GM23248 (cell line): ENCODE measurements at regions not wholly inside any gene's neighbourhood (a gene's known extent, or its start where the extent isn't known, plus 50 kb on each side); places are given as distances from the start of the nearest gene placed in this dataset. TPM values are rescaled to one million over a fixed set of nuclear protein-coding genes. Genes with fewer than 3 reads are reported as not detected.

Experiments
- DNase-seq: peaks from one replicate; pipeline ENCODE4 v3.0.0-alpha.2; 2015
- H2AFZ ChIP-seq: fragments of 200-600 bp; sonication (generic); 2 replicates; pipeline ENCODE4 v1.6.1; 2016; ENCODE audit warnings: antibody characterized with exemption
- H3F3A ChIP-seq: fragments of 200-600 bp; sonication (generic); 2 replicates; pipeline ENCODE4 v1.6.1; 2016; ENCODE audit warnings: mild to moderate bottlenecking, antibody characterized with exemption, mixed run types; ENCODE audit not compliant: insufficient read depth
- H3K27ac ChIP-seq: fragments of 200-600 bp; sonication (generic); 2 replicates; pipeline ENCODE4 v1.5.1; 2016; ENCODE audit warnings: mild to moderate bottlenecking
- H3K27me3 ChIP-seq: fragments of 200-600 bp; sonication (generic); replicated peaks from 2 replicates; pipeline ENCODE4 v1.6.1; 2016; ENCODE audit warnings: mild to moderate bottlenecking; ENCODE audit not compliant: insufficient read depth
- H3K36me3 ChIP-seq: fragments of 200-600 bp; sonication (generic); 2 replicates; pipeline ENCODE4 v1.6.1; 2016; ENCODE audit warnings: low read depth, mild to moderate bottlenecking
- H3K4me1 ChIP-seq: fragments of 200-600 bp; sonication (generic); 2 replicates; pipeline ENCODE4 v1.6.1; 2016; ENCODE audit warnings: mild to moderate bottlenecking; ENCODE audit not compliant: insufficient read depth
- H3K4me2 ChIP-seq: fragments of 200-600 bp; sonication (generic); one replicate; pipeline ENCODE4 v1.6.1; 2016; ENCODE audit warnings: mild to moderate bottlenecking; ENCODE audit not compliant: unreplicated experiment
- H3K4me3 ChIP-seq: fragments of 200-600 bp; sonication (generic); 2 replicates; pipeline ENCODE4 v1.5.1; 2016; ENCODE audit warnings: mild to moderate bottlenecking
- H3K79me2 ChIP-seq: fragments of 200-600 bp; sonication (generic); 2 replicates; pipeline ENCODE4 v1.6.1; 2016; ENCODE audit warnings: mild to moderate bottlenecking; ENCODE audit not compliant: insufficient read depth
- H3K9ac ChIP-seq: fragments of 200-600 bp; sonication (generic); 2 replicates; pipeline ENCODE4 v1.6.1; 2016; ENCODE audit warnings: mild to moderate bottlenecking
- H3K9me2 ChIP-seq: fragments of 200-600 bp; sonication (generic); 2 replicates; pipeline ENCODE4 v1.6.1; 2016; ENCODE audit warnings: mixed run types, mild to moderate bottlenecking, moderate library complexity; ENCODE audit not compliant: insufficient read depth
- H3K9me3 ChIP-seq: fragments of 200-600 bp; sonication (generic); one replicate; pipeline ENCODE4 v1.6.1; 2017; ENCODE audit warnings: low read depth
- H4K20me1 ChIP-seq: fragments of 200-600 bp; sonication (generic); 2 replicates; pipeline ENCODE4 v1.6.0; 2016; ENCODE audit not compliant: insufficient read depth
- EZH2 ChIP-seq: fragments of 200-600 bp; sonication (generic); IDR thresholded peaks from 2 replicates; pipeline ENCODE4 v1.6.1; 2018; ENCODE audit warnings: antibody characterized with exemption, mild to moderate bottlenecking; ENCODE audit not compliant: insufficient read depth, poor library complexity, severe bottlenecking
- EZH2phosphoT487 ChIP-seq: fragments of 200-600 bp; sonication (generic); IDR thresholded peaks from 2 replicates; pipeline ENCODE4 v1.6.1; 2018; ENCODE audit warnings: antibody characterized with exemption, moderate library complexity, mild to moderate bottlenecking, low read depth; ENCODE audit not compliant: insufficient read depth
- WGBS, 2 experiments: methylation state at CpG; one replicate each; pipeline ENCODE4 v1.1.6; 2015 to 2017; ENCODE audit warnings: low lambda C conversion rate in 2 of 2, low coverage in 1 of 2; ENCODE audit errors: missing lambda C conversion rate in 2 of 2; 5-methylcytosine and 5-hydroxymethylcytosine counted together
- in situ Hi-C: fragments of 300-500 bp; cut with MboI; formaldehyde crosslinking; loops from 2 replicates; pipeline ENCODE4 v1.15.0; 2020
- small RNA-seq: library from RNA; depleted of rRNA; stranded (forward); fragments of <200 nt; gene quantifications from one replicate; pipeline ENCODE3, GENCODE V24; 2014; ENCODE audit warnings: low read depth, low replicate concordance

DNA sequence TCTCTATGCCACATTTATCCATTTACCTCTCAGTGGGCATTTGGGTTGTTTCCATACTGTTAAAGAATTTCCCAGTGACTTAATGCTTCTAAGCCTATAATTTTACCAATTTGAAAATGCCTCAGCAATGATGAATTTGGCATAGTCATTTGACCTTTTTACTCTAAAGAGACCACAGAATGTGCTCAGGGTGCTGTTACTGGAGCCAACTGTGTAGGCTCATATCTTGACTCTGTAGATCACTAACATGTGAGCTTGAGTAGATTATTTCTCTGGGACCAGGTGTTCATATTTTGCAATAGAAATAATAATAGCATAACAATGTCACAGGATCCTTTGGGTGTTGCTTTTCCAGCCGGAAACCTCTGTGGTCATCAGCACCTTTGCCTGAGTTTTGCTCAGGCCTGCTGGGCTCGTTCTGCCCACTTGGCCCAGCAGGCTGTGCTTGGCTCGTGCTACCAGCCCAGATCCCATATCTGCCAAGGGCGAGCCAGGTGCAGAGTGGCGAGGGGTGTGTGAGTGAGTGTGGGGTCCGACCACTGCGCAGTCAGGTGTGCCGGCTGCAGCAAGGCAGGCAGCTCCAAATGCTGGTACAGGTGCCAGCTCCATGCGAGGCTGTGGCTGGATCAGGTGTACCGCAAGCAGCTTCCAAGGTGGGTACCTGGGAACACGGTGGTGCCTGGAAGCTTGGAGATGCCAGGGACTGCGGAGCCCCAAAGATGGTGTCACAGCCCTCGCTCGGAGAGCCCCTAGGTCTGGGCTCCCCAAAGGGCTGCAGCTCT lies 70.6 kb upstream of the ANK2 start:
- Histone ChIP-seq H4K20me1 (no peaks in the 10 kb centered on the region), H3K9me2 (no peaks in the 10 kb centered on the region), H3K9ac (no peak overlapping the region), H3K27ac (no peak overlapping the region), H3K36me3 (no peaks in the 10 kb centered on the region), H3F3A (peaks cover 27% of the 10 kb centered on the region), H3K79me2 (no peaks in the 10 kb centered on the region), H3K9me3 (no peaks in the 10 kb centered on the region), H3K27me3 (no peaks in the 10 kb centered on the region), H3K4me1 (peaks cover 34% of the 10 kb centered on the region), H3K4me2 (no peak overlapping the region), H2AFZ (no peak overlapping the region), H3K4me3 (no peak overlapping the region)
- in situ Hi-C loops, result no loop called here
- WGBS, 2 experiments, result 89 to 91% methylated on average over 13 to 14 of the region's 14 CpGs
- peak; percentile 74 for DNase-seq
- no peak for TF ChIP-seq EZH2phosphoT487
- no peak for TF ChIP-seq EZH2

GRCh38 chr4:112979881-112980421 lies 69.5 kb upstream of the ANK2 start:
- Histone ChIP-seq H3F3A (peaks cover 19% of the 10 kb centered on the region), H3K9me3 (no peaks in the 10 kb centered on the region), H4K20me1 (no peaks in the 10 kb centered on the region), H3K9ac (no peak overlapping the region), H3K79me2 (no peaks in the 10 kb centered on the region), H3K4me3 (no peak overlapping the region), H3K36me3 (no peaks in the 10 kb centered on the region), H3K9me2 (no peaks in the 10 kb centered on the region), H2AFZ (no peak overlapping the region), H3K27ac (no peak overlapping the region), H3K4me1 (peaks cover 26% of the 10 kb centered on the region), H3K4me2 (no peak overlapping the region), H3K27me3 (no peaks in the 10 kb centered on the region)
- in situ Hi-C loops, result no loop called here
- WGBS, 2 experiments, result 90 to 95% methylated on average over 15 to 16 of the region's 16 CpGs
- no peak for TF ChIP-seq EZH2phosphoT487
- TF ChIP-seq EZH2, result no peak
- no peak for DNase-seq

DNA sequence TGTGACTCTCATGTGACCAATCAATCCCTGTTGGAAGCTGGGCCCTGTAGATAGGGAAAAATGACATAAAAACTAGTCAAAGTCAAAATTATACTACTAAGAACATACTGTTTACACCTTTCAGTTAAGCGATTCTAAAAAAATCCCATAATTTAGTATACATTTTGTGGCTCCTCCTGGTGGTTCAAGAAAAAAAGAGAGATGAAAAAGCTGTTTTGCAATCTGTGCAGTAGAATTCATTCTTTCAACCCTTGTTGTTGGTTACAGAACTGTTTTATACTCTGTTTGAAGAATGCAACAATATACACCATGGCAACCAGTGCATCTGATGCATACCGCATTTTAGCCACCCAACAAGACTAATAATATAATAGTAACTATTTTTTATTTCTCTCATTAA lies 66.8 kb upstream of the ANK2 start:
- DNase-seq, result peak; percentile 67
- H3K4me3 ChIP-seq, result no peak overlapping the region
- no peaks in the 10 kb centered on the region for H4K20me1 ChIP-seq
- in situ Hi-C loops, result no loop called here
- H3K9me3 ChIP-seq, result no peaks in the 10 kb centered on the region
- no peaks in the 10 kb centered on the region for H3K36me3 ChIP-seq
- no peak overlapping the region for H2AFZ ChIP-seq
- no peaks in the 10 kb centered on the region for H3K9me2 ChIP-seq
- H3K27ac ChIP-seq, result no peak overlapping the region
- H3K4me1 ChIP-seq, result 0 out of 2 replicates have a peak, but pooled peaks cover 5% of the 10 kb centered on the region
- H3K4me2 ChIP-seq, result no peak overlapping the region
- 68 to 71% methylated on average over 2 of the region's 2 CpGs for WGBS, 2 experiments
- H3K9ac ChIP-seq, result no peak overlapping the region
- peaks cover 4% of the 10 kb centered on the region; the same call in 1 of the 2 replicates for H3F3A ChIP-seq
- no peaks in the 10 kb centered on the region for H3K27me3 ChIP-seq
- no peaks in the 10 kb centered on the region for H3K79me2 ChIP-seq
- TF ChIP-seq EZH2phosphoT487 (no peak), EZH2 (no peak)

- no peaks in the 10 kb centered on the region for H3K9me3 ChIP-seq
- no peaks in the 10 kb centered on the region for H3K36me3 ChIP-seq
- 0 out of 2 replicates have a peak, but pooled peaks cover 13% of the 10 kb centered on the region for H3F3A ChIP-seq
- H3K4me2 ChIP-seq, result no peak overlapping the region
- H3K9me2 ChIP-seq, result no peaks in the 10 kb centered on the region
- TF ChIP-seq EZH2phosphoT487 (no peak), EZH2 (no peak)
- WGBS, 2 experiments, result 73 to 78% methylated on average over 3 of the region's 3 CpGs
- no peaks in the 10 kb centered on the region for H3K79me2 ChIP-seq
- no peak overlapping the region for H2AFZ ChIP-seq
- DNase-seq, result no peak
- no peaks in the 10 kb centered on the region for H4K20me1 ChIP-seq
- H3K4me1 ChIP-seq, result peaks cover 16% of the 10 kb centered on the region
- H3K9ac ChIP-seq, result no peak overlapping the region
- no peak overlapping the region for H3K4me3 ChIP-seq
- no peak overlapping the region for H3K27ac ChIP-seq
- in situ Hi-C loops, result no loop called here
- H3K27me3 ChIP-seq, result no peaks in the 10 kb centered on the region
Measured at GRCh38 chr4:112994732-112995464, 54.6 kb upstream of the ANK2 start.

Small RNA genes lying in the stretch of these regions (small RNA-seq; reads per million reads assigned to genes)
- gene AC017007.1 (not detected), gene RF00019 (not detected)
